ENCODE measurements at regions not wholly inside any gene's neighbourhood (a gene's known extent, or its start where the extent isn't known, plus 50 kb on each side); places are given as distances from the start of the nearest gene placed in this dataset.
"Not testable (repeated sequence)": the region's sequence is repeated elsewhere in the genome, so short reads cannot be mapped to it uniquely, and the experiment has no call there.

- Histone ChIP-seq H3K36me3 (no peaks in the 10 kb centered on the region), H3K27ac (no peak overlapping the region), H3K4me3 (no peak overlapping the region), H3K9me3 (no peaks in the 10 kb centered on the region), H3K27me3 (no peaks in the 10 kb centered on the region), H3K4me1 (peaks cover 0 to 20% of the 10 kb centered on the region in 2 donors)
- DNase-seq (ENCODE audit: low spot score), result no peak
- no peak for TF ChIP-seq CTCF (IDR thresholded peaks at IDR 0.05)
Observed at GRCh38 chr1:54471588-54471987, 65.4 kb upstream of the SSBP3 start.

GRCh38 chr1:54469444-54469843 is 63.2 kb upstream of the SSBP3 start:
- H3K4me1 ChIP-seq, result peaks cover 0 to 12% of the 10 kb centered on the region in 2 donors
- H3K4me3 ChIP-seq; H3K36me3 ChIP-seq; DNase-seq (ENCODE audit: low spot score); H3K27me3 ChIP-seq; H3K9me3 ChIP-seq; H3K27ac ChIP-seq: not testable (repeated sequence)

GRCh38 chr1:54468288-54469084 is 62.3 kb upstream of the SSBP3 start:
- not testable (repeated sequence) for H3K36me3 ChIP-seq; DNase-seq (ENCODE audit: low spot score); H3K4me3 ChIP-seq; H3K27me3 ChIP-seq; H3K9me3 ChIP-seq; H3K27ac ChIP-seq
- H3K4me1 ChIP-seq, result peaks cover 0 to 18% of the 10 kb centered on the region in 2 donors

- no peak for DNase-seq (ENCODE audit: low spot score)
Observed at GRCh38 chr1:54465351-54465811, 59.2 kb upstream of the SSBP3 start.

GRCh38 chr1:54464477-54465146 is 58.4 kb upstream of the SSBP3 start:
- DNase-seq (ENCODE audit: low spot score), result no peak
- no peak overlapping the region for H3K27ac ChIP-seq
- H3K36me3 ChIP-seq, result no peaks in the 10 kb centered on the region
- no peak for TF ChIP-seq CTCF (IDR thresholded peaks at IDR 0.05)
- peaks cover 0 to 26% of the 10 kb centered on the region in 2 donors for H3K4me1 ChIP-seq
- no peaks in the 10 kb centered on the region for H3K27me3 ChIP-seq
- H3K9me3 ChIP-seq, result no peaks in the 10 kb centered on the region
- no peak overlapping the region for H3K4me3 ChIP-seq

More at GRCh38 chr1:54465351-54465811, 59.2 kb upstream of the SSBP3 start:
- no peaks in the 10 kb centered on the region for H3K9me3 ChIP-seq
- no peaks in the 10 kb centered on the region for H3K27me3 ChIP-seq
- no peak overlapping the region for H3K27ac ChIP-seq
- H3K36me3 ChIP-seq, result no peaks in the 10 kb centered on the region
- peaks cover 0 to 22% of the 10 kb centered on the region in 2 donors for H3K4me1 ChIP-seq
- no peak for TF ChIP-seq CTCF (IDR thresholded peaks at IDR 0.05)
- H3K4me3 ChIP-seq, result no peak overlapping the region

GRCh38 chr1:54464031-54464476 is 57.9 kb upstream of the SSBP3 start:
- H3K27me3 ChIP-seq, result no peaks in the 10 kb centered on the region
- no peaks in the 10 kb centered on the region for H3K9me3 ChIP-seq
- DNase-seq (ENCODE audit: low spot score), result no peak
- no peak overlapping the region for H3K27ac ChIP-seq
- no peak for TF ChIP-seq CTCF (IDR thresholded peaks at IDR 0.05)
- peaks cover 0 to 26% of the 10 kb centered on the region in 2 donors for H3K4me1 ChIP-seq
- no peaks in the 10 kb centered on the region for H3K36me3 ChIP-seq
- H3K4me3 ChIP-seq, result no peak overlapping the region
